CD4-positive, CD25-positive, alpha-beta regulatory T cell (primary cell): ENCODE measurements at regions not wholly inside any gene's neighbourhood (a gene's known extent, or its start where the extent isn't known, plus 50 kb on each side); places are given as distances from the start of the nearest gene placed in this dataset.

Experiments
- ATAC-seq, 2 donors: fragments of 150-1000 bp; cut with Tn5 transposase; one replicate each; pipeline ENCODE4 v1.10.0; 2021; ENCODE audit warnings: low read depth in 2 of 2, moderate number of reproducible peaks in 2 of 2, moderate library complexity in 1 of 2
- DNase-seq, 3 donors: peaks; one replicate each; pipeline versions ENCODE4 v3.0.0 to v3.0.0-alpha.2; 2012 to 2022; ENCODE audit warnings: mixed read lengths in 1 of 3
- H3K27ac ChIP-seq: one replicate; pipeline ENCODE4 v1.7.0; 2013; ENCODE audit warnings: mild to moderate bottlenecking, low read length; ENCODE audit not compliant: insufficient read depth, poor library complexity, severe bottlenecking
- H3K27me3 ChIP-seq: one replicate; pipeline ENCODE4 v1.7.0; 2013; ENCODE audit warnings: low read length; ENCODE audit not compliant: control insufficient read depth, insufficient read depth
- H3K36me3 ChIP-seq: one replicate; pipeline ENCODE4 v1.7.0; 2013; ENCODE audit warnings: mild to moderate bottlenecking, low read length, moderate library complexity; ENCODE audit not compliant: control insufficient read depth, insufficient read depth
- H3K4me1 ChIP-seq: 2 replicates; pipeline ENCODE4 v1.7.0; 2013; ENCODE audit warnings: mild to moderate bottlenecking, low read length; ENCODE audit not compliant: insufficient read depth, control insufficient read depth, poor library complexity, severe bottlenecking
- H3K4me3 ChIP-seq: one replicate; pipeline ENCODE4 v1.7.0; 2013; ENCODE audit warnings: low read depth, mild to moderate bottlenecking, low read length, moderate library complexity
- H3K9me3 ChIP-seq, 2 experiments: 1 replicate in 1 of 2; 2 replicates in 1 of 2; pipeline ENCODE4 v1.7.0; 2013; ENCODE audit warnings: low read length in 2 of 2, mild to moderate bottlenecking in 1 of 2, moderate library complexity in 1 of 2; ENCODE audit not compliant: control insufficient read depth in 2 of 2
- H3K27ac Mint-ChIP-seq, 3 donors: one replicate each; pipeline ENCODE4 v1.8.0; 2020 to 2022; ENCODE audit warnings: mild to moderate bottlenecking in 3 of 3, mixed read lengths in 3 of 3, moderate library complexity in 2 of 3
- H3K27me3 Mint-ChIP-seq: one replicate; pipeline ENCODE4 v1.8.0; 2022; ENCODE audit warnings: mild to moderate bottlenecking, mixed read lengths
- H3K36me3 Mint-ChIP-seq: one replicate; pipeline ENCODE4 v1.8.0; 2020; ENCODE audit warnings: mixed read lengths
- H3K4me1 Mint-ChIP-seq, 4 donors: one replicate each; pipeline ENCODE4 v1.8.0; 2020 to 2022; ENCODE audit warnings: mixed read lengths in 4 of 4, mild to moderate bottlenecking in 1 of 4
- H3K4me3 Mint-ChIP-seq, 4 donors: one replicate each; pipeline ENCODE4 v1.8.0; 2020 to 2022; ENCODE audit warnings: mild to moderate bottlenecking in 4 of 4, mixed read lengths in 4 of 4, moderate library complexity in 3 of 4
- H3K9me3 Mint-ChIP-seq, 7 donors: one replicate each; pipeline ENCODE4 v1.8.0; 2020 to 2022; ENCODE audit warnings: mixed read lengths in 7 of 7, mild to moderate bottlenecking in 3 of 7, moderate library complexity in 2 of 7

- no peak overlapping the region for H3K4me3 ChIP-seq
- no peaks in the 10 kb centered on the region for H3K27me3 ChIP-seq
- no peak for ATAC-seq
- no peaks in the 10 kb centered on the region for H3K4me1 ChIP-seq
- Mint-ChIP-seq H3K4me1 (no peaks in the 10 kb centered on the region), H3K27ac (no peak overlapping the region), H3K9me3 (peaks cover 2 to 14% (median 4%) of the 10 kb centered on the region in 7 donors), H3K27me3 (no peaks in the 10 kb centered on the region), H3K4me3 (no peak overlapping the region), H3K36me3 (no peaks in the 10 kb centered on the region)
- no peak for DNase-seq
- H3K36me3 ChIP-seq: no peaks in the 10 kb centered on the region
- peaks cover 2 to 6% of the 10 kb centered on the region in 2 experiments for H3K9me3 ChIP-seq
- H3K27ac ChIP-seq: no peak overlapping the region
Measured at GRCh38 chr5:105371169-105371568, 1808.6 kb upstream of the NUDT12 start.

DNA sequence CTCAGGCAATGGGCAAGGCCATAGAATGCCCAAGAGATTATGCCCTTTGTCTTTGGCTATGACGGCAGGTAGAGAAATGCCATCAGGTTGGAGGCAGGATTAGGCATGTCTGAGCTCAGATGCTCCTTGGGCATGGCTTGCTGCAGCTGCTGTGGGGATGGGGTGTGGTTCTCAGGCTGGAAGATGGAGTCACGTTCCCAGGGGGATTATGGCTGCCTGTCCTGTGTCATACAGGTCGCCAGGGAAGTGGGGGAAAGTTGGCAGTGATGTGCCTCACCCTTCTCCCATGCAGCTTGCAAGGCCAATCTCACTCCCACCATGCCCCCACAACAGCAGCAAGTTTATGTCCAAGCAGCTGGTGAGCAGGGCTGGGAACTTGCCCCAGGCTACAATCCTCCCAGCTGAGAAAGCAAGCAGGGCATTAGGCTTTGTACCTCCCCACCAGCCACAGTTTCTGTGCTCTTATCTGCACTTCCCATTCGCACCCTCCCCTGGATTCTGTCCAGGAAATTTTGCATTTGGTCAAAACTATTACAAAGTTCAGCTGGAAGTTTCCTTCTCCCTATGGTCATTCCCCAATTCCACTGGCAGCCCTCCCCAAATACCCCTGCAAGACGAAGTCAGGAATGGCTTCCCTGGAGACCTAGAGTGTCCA is 1788.0 kb upstream of the NUDT12 start:
- Mint-ChIP-seq H3K4me1 (no peaks in the 10 kb centered on the region), H3K4me3 (no peak overlapping the region), H3K27ac (no peak overlapping the region), H3K36me3 (no peaks in the 10 kb centered on the region), H3K9me3 (peaks cover 0 to 17% (median under 1%) of the 10 kb centered on the region in 7 donors), H3K27me3 (no peaks in the 10 kb centered on the region)
- no peak overlapping the region for H3K27ac ChIP-seq
- H3K4me1 ChIP-seq: no peaks in the 10 kb centered on the region
- H3K9me3 ChIP-seq: peaks cover 1 to 14% of the 10 kb centered on the region in 2 experiments
- H3K4me3 ChIP-seq: no peak overlapping the region
- no peaks in the 10 kb centered on the region for H3K36me3 ChIP-seq
- DNase-seq (no peak), ATAC-seq (no peak)
- no peaks in the 10 kb centered on the region for H3K27me3 ChIP-seq

- Mint-ChIP-seq H3K9me3 (peaks cover 0 to 22% (median 13%) of the 10 kb centered on the region in 7 donors), H3K4me3 (no peak overlapping the region), H3K4me1 (no peaks in the 10 kb centered on the region), H3K27ac (no peak overlapping the region), H3K36me3 (no peaks in the 10 kb centered on the region), H3K27me3 (no peaks in the 10 kb centered on the region)
- Histone ChIP-seq H3K27me3 (no peaks in the 10 kb centered on the region), H3K4me1 (no peaks in the 10 kb centered on the region), H3K4me3 (no peak overlapping the region), H3K27ac (no peak overlapping the region), H3K9me3 (peaks cover 3 to 6% of the 10 kb centered on the region in 2 experiments), H3K36me3 (no peaks in the 10 kb centered on the region)
- ATAC-seq (no peak), DNase-seq (no peak)
Measured at GRCh38 chr5:105331558-105331957, 1769.0 kb upstream of the NUDT12 start.

- Mint-ChIP-seq H3K4me3 (no peak overlapping the region), H3K9me3 (peaks cover 0 to 19% (median 9%) of the 10 kb centered on the region in 7 donors), H3K27me3 (no peaks in the 10 kb centered on the region), H3K36me3 (no peaks in the 10 kb centered on the region), H3K4me1 (no peaks in the 10 kb centered on the region), H3K27ac (no peak overlapping the region)
- no peak overlapping the region for H3K27ac ChIP-seq
- ATAC-seq: no peak
- no peaks in the 10 kb centered on the region for H3K27me3 ChIP-seq
- DNase-seq: no peak
- no peaks in the 10 kb centered on the region for H3K4me1 ChIP-seq
- H3K9me3 ChIP-seq: peaks cover 1 to 3% of the 10 kb centered on the region in 2 experiments
- H3K36me3 ChIP-seq: no peaks in the 10 kb centered on the region
- no peak overlapping the region for H3K4me3 ChIP-seq
Measured at GRCh38 chr5:105330185-105330584, 1767.6 kb upstream of the NUDT12 start.

GRCh38 chr5:105304859-105305258 is 1742.3 kb upstream of the NUDT12 start:
- H3K27me3 ChIP-seq: no peaks in the 10 kb centered on the region
- Mint-ChIP-seq H3K27me3 (no peaks in the 10 kb centered on the region), H3K4me1 (no peaks in the 10 kb centered on the region), H3K27ac (no peak overlapping the region), H3K9me3 (peaks cover 0 to 8% (median 4%) of the 10 kb centered on the region in 7 donors), H3K36me3 (no peaks in the 10 kb centered on the region), H3K4me3 (no peak overlapping the region)
- H3K4me1 ChIP-seq: no peaks in the 10 kb centered on the region
- DNase-seq (no peak), ATAC-seq (no peak)
- no peaks in the 10 kb centered on the region for H3K36me3 ChIP-seq
- no peak overlapping the region for H3K27ac ChIP-seq
- no peaks in the 10 kb centered on the region for H3K9me3 ChIP-seq
- H3K4me3 ChIP-seq: no peak overlapping the region

GRCh38 chr5:105288946-105289345 is 1726.4 kb upstream of the NUDT12 start:
- H3K9me3 ChIP-seq: no peaks in the 10 kb centered on the region
- ATAC-seq: no peak
- DNase-seq: no peak
- H3K27me3 ChIP-seq: no peaks in the 10 kb centered on the region
- H3K4me1 ChIP-seq: no peaks in the 10 kb centered on the region
- H3K4me3 ChIP-seq: no peak overlapping the region
- no peaks in the 10 kb centered on the region for H3K36me3 ChIP-seq
- H3K27ac ChIP-seq: no peak overlapping the region
- no peaks in the 10 kb centered on the region for H3K27me3 Mint-ChIP-seq
- H3K4me1 Mint-ChIP-seq: no peaks in the 10 kb centered on the region
- H3K9me3 Mint-ChIP-seq: peaks cover 0 to 10% (median 7%) of the 10 kb centered on the region in 7 donors
- H3K27ac Mint-ChIP-seq: no peak overlapping the region
- H3K4me3 Mint-ChIP-seq: no peak overlapping the region
- H3K36me3 Mint-ChIP-seq: no peaks in the 10 kb centered on the region

- DNase-seq: no peak
- Mint-ChIP-seq H3K27ac (no peak overlapping the region), H3K36me3 (no peaks in the 10 kb centered on the region), H3K27me3 (no peaks in the 10 kb centered on the region), H3K4me1 (no peaks in the 10 kb centered on the region), H3K9me3 (peaks cover 0 to 8% (median 3%) of the 10 kb centered on the region in 7 donors), H3K4me3 (no peak overlapping the region)
- no peaks in the 10 kb centered on the region for H3K27me3 ChIP-seq
- H3K36me3 ChIP-seq: no peaks in the 10 kb centered on the region
- H3K9me3 ChIP-seq: peaks cover 0 to 2% of the 10 kb centered on the region in 2 experiments
- H3K4me3 ChIP-seq: no peak overlapping the region
- H3K4me1 ChIP-seq: no peaks in the 10 kb centered on the region
- no peak overlapping the region for H3K27ac ChIP-seq
- ATAC-seq: no peak
Measured at GRCh38 chr5:105283134-105283533, 1720.5 kb upstream of the NUDT12 start.

DNA sequence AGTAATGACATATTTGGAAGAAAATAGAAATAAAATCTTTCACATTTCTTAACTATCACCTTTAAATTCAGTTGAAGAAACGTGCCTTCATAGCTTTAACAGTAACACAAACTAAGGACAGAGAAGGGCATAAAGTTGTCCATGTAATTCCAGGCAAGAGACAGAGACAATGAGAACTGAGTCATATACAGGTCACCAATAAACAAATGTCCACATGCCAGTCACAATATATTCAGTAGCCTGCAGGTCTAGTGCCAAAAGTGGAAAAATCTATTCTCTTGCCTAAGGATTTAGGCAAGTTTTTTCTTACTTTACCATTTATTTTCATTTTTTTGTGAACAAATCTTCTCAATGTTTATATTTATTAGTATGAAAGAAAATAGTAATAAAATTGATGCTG is 1711.5 kb upstream of the NUDT12 start:
- no peak overlapping the region for H3K4me3 Mint-ChIP-seq
- no peaks in the 10 kb centered on the region for H3K36me3 Mint-ChIP-seq
- ATAC-seq: no peak
- no peaks in the 10 kb centered on the region for H3K4me1 ChIP-seq
- H3K9me3 ChIP-seq: no peaks in the 10 kb centered on the region
- no peaks in the 10 kb centered on the region for H3K27me3 Mint-ChIP-seq
- peaks cover 1 to 18% (median 6%) of the 10 kb centered on the region in 7 donors for H3K9me3 Mint-ChIP-seq
- H3K4me3 ChIP-seq: no peak overlapping the region
- no peak for DNase-seq
- no peaks in the 10 kb centered on the region for H3K36me3 ChIP-seq
- H3K27ac Mint-ChIP-seq: no peak overlapping the region
- no peak overlapping the region for H3K27ac ChIP-seq
- no peaks in the 10 kb centered on the region for H3K4me1 Mint-ChIP-seq
- no peaks in the 10 kb centered on the region for H3K27me3 ChIP-seq
